HCT116 (cell line): ENCODE measurements at regions not wholly inside any gene's neighbourhood (a gene's known extent, or its start where the extent isn't known, plus 50 kb on each side); places are given as distances from the start of the nearest gene placed in this dataset.

ENCODE experiments used
- ATAC-seq: fragments of 200-7000 bp; cut with Tn5 transposase; 2 replicates; pipeline ENCODE4 v1.9.1; 2020; ENCODE audit warnings: mild to moderate bottlenecking, moderate library complexity
- BruUV-seq: library from RNA; stranded (reverse); fragments of 400-500 nt; replicated peaks from 2 replicates; lab custom pipeline; 2021; lab: Mats Ljungman, UMichigan
- CTCF ChIA-PET: fragments of 300-600 bp; sonication (Branson Sonifier 250); formaldehyde crosslinking; loops from one replicate; lab custom pipeline; 2021; ENCODE audit warnings: antibody characterized with exemption; lab: Charles Lee
- POLR2A ChIA-PET: fragments of 300-600, 350-600 bp; sonication (Branson Sonifier 250); formaldehyde crosslinking; loops from one replicate; lab custom pipeline; 2021; ENCODE audit warnings: antibody characterized with exemption; lab: Charles Lee
- RAD21 ChIA-PET, 2 experiments: fragments of 300-600 bp; sonication (Branson Sonifier 250); formaldehyde crosslinking; loops; one replicate each; lab custom pipeline; 2023; ENCODE audit warnings: low total read pairs in 2 of 2; ENCODE audit not compliant: uncharacterized antibody in 2 of 2, unreplicated experiment in 2 of 2, low non-redundant PET in 1 of 2; lab: Charles Lee
- DNase-seq: peaks from one replicate; pipeline ENCODE4 v3.0.0-alpha.2; 2010; ENCODE audit warnings: low read depth, low spot score
- H2AFZ ChIP-seq: fragments of 200-600 bp; shearing (Covaris generic), sonication (generic); 2 replicates; pipeline ENCODE4 v1.6.1; 2017; ENCODE audit warnings: low read depth, mixed run types, mixed read lengths, antibody characterized with exemption, low read length; ENCODE audit not compliant: poor library complexity, severe bottlenecking
- H3K27ac ChIP-seq: 2 replicates; pipeline ENCODE4 v1.5.1; 2012; ENCODE audit warnings: low read depth, low read length
- H3K27me3 ChIP-seq: fragments of 200-600 bp; sonication (generic); 2 replicates; pipeline ENCODE4 v1.6.1; 2016; ENCODE audit warnings: mixed run types, low read length, mixed read lengths; ENCODE audit not compliant: insufficient read depth
- H3K36me3 ChIP-seq, 2 experiments: fragments of 200-500 bp in 1 of 2; fragments of 200-600 bp in 1 of 2; sonication (Bioruptor generic) in 1 of 2; sonication (generic) in 1 of 2; 2 replicates each; pipeline versions ENCODE4 v1.5.1 to v1.6.1; 2014 to 2016; ENCODE audit warnings: low read length in 2 of 2, inconsistent platforms in 1 of 2, mixed read lengths in 1 of 2, mixed run types in 1 of 2; ENCODE audit not compliant: insufficient read depth in 2 of 2, control insufficient read depth in 1 of 2
- H3K4me1 ChIP-seq, 2 experiments: fragments of 200-600 bp in 1 of 2; sonication (generic) in 1 of 2; 2 replicates each; pipeline versions ENCODE4 v1.5.1 to v1.6.1; 2012 to 2017; ENCODE audit warnings: low read length in 2 of 2, inconsistent platforms in 1 of 2, mild to moderate bottlenecking in 1 of 2, mixed read lengths in 1 of 2, mixed run types in 1 of 2, moderate library complexity in 1 of 2; ENCODE audit not compliant: insufficient read depth in 2 of 2, control insufficient read depth in 1 of 2
- H3K4me2 ChIP-seq: fragments of 200-600 bp; sonication (generic); 2 replicates; pipeline ENCODE4 v1.6.1; 2017; ENCODE audit warnings: mixed run types, low read length, mixed read lengths
- H3K4me3 ChIP-seq, 2 experiments: fragments of 200-600 bp in 1 of 2; sonication (generic) in 1 of 2; replicated peaks in 1 of 2; 2 replicates each; pipeline ENCODE4 v1.5.1; 2011 to 2016; ENCODE audit warnings: low read length in 2 of 2, control low read depth in 1 of 2, low read depth in 1 of 2, mild to moderate bottlenecking in 1 of 2, mixed read lengths in 1 of 2, mixed run types in 1 of 2
- H3K79me2 ChIP-seq: fragments of 200-600 bp; sonication (generic); 2 replicates; pipeline ENCODE4 v1.6.1; 2017; ENCODE audit warnings: mild to moderate bottlenecking, mixed run types, low read length, moderate library complexity, mixed read lengths; ENCODE audit not compliant: insufficient read depth
- H3K9ac ChIP-seq: fragments of 200-600 bp; sonication (generic); 2 replicates; pipeline ENCODE4 v1.6.1; 2016; ENCODE audit warnings: low read length, mixed read lengths
- H3K9me2 ChIP-seq: fragments of 200-600 bp; sonication (generic), shearing (Covaris generic); 2 replicates; pipeline ENCODE4 v1.6.1; 2017; ENCODE audit warnings: mixed run types, mild to moderate bottlenecking, moderate library complexity; ENCODE audit not compliant: insufficient read depth
- H3K9me3 ChIP-seq, 2 experiments: fragments of 200-500 bp in 1 of 2; fragments of 200-600 bp in 1 of 2; sonication (Bioruptor generic) in 1 of 2; sonication (generic) in 1 of 2; 2 replicates each; pipeline ENCODE4 v1.6.1; 2014 to 2017; ENCODE audit warnings: low read length in 2 of 2, mixed read lengths in 2 of 2, inconsistent platforms in 1 of 2, low read depth in 1 of 2, mild to moderate bottlenecking in 1 of 2, mixed run types in 1 of 2, moderate library complexity in 1 of 2; ENCODE audit not compliant: control insufficient read depth in 1 of 2, insufficient read depth in 1 of 2
- H4K20me1 ChIP-seq: fragments of 200-600 bp; sonication (generic), shearing (Covaris generic); 2 replicates; pipeline ENCODE4 v1.6.1; 2017; ENCODE audit warnings: mixed run types, mild to moderate bottlenecking, moderate library complexity; ENCODE audit not compliant: insufficient read depth
- ATF3 ChIP-seq: IDR thresholded peaks from 2 replicates; pipeline ENCODE4 v1.6.1; 2012
- CBX3 ChIP-seq: IDR thresholded peaks from 2 replicates; pipeline ENCODE4 v1.6.1; 2012; ENCODE audit warnings: low read depth
- CTCF ChIP-seq, 3 experiments: fragments of 200-600 bp in 1 of 3; sonication (generic) in 1 of 3; IDR thresholded peaks in 2 of 3; conservative IDR thresholded peaks in 1 of 3; 2 replicates each; pipeline ENCODE4 v1.5.1; 2012 to 2017; ENCODE audit warnings: low read depth in 2 of 3, low read length in 2 of 3, antibody characterized with exemption in 1 of 3, borderline replicate concordance in 1 of 3, control low read depth in 1 of 3, mild to moderate bottlenecking in 1 of 3, mixed read lengths in 1 of 3, mixed run types in 1 of 3, moderate library complexity in 1 of 3; ENCODE audit not compliant: insufficient read depth in 1 of 3
- ELF1 ChIP-seq: IDR thresholded peaks from 2 replicates; pipeline ENCODE4 v1.6.1; 2012; ENCODE audit warnings: low read depth, borderline replicate concordance
- EZH2phosphoT487 ChIP-seq: fragments of 200-600 bp; IDR thresholded peaks from 2 replicates; pipeline ENCODE4 v1.6.1; 2018; ENCODE audit warnings: antibody characterized with exemption, borderline replicate concordance
- FOSL1 ChIP-seq: IDR thresholded peaks from 2 replicates; pipeline ENCODE4 v1.6.1; 2012; ENCODE audit warnings: low read depth
- JUND ChIP-seq: IDR thresholded peaks from 2 replicates; pipeline ENCODE4 v1.6.1; 2012
- MAX ChIP-seq: IDR thresholded peaks from 2 replicates; pipeline ENCODE4 v1.6.1; 2012
- POLR2A ChIP-seq: IDR thresholded peaks from 2 replicates; pipeline ENCODE4 v1.7.0; 2011; ENCODE audit warnings: borderline replicate concordance; ENCODE audit not compliant: insufficient read depth, insufficient read length; ENCODE audit errors: extremely low read depth
- POLR2AphosphoS5 ChIP-seq: IDR thresholded peaks from 2 replicates; pipeline ENCODE4 v1.6.1; 2011; ENCODE audit warnings: mild to moderate bottlenecking, low read depth, low read length, moderate library complexity
- RAD21 ChIP-seq: IDR thresholded peaks from 2 replicates; pipeline ENCODE4 v1.6.1; 2012; ENCODE audit warnings: low read depth, mild to moderate bottlenecking
- REST ChIP-seq: IDR thresholded peaks from 2 replicates; pipeline ENCODE4 v1.6.1; 2012; ENCODE audit warnings: low read depth
- SIN3A ChIP-seq: IDR thresholded peaks from 2 replicates; pipeline ENCODE4 v1.6.1; 2012; ENCODE audit warnings: low read depth
- SP1 ChIP-seq: IDR thresholded peaks from 2 replicates; pipeline ENCODE4 v1.6.1; 2012; ENCODE audit warnings: low read depth
- SRF ChIP-seq: IDR thresholded peaks from 2 replicates; pipeline ENCODE4 v1.6.1; 2012; ENCODE audit warnings: low read depth
- TCF7L2 ChIP-seq: IDR thresholded peaks from 2 replicates; pipeline ENCODE4 v1.7.0; 2011; ENCODE audit warnings: borderline replicate concordance, inconsistent platforms; ENCODE audit not compliant: insufficient read depth, insufficient read length; ENCODE audit errors: extremely low read depth
- YY1 ChIP-seq: IDR thresholded peaks from 2 replicates; pipeline ENCODE4 v1.6.1; 2011; ENCODE audit warnings: low read length, low read depth, moderate library complexity, mild to moderate bottlenecking; ENCODE audit not compliant: insufficient replicate concordance; ENCODE audit errors: extremely low read depth
- ZBTB33 ChIP-seq: IDR thresholded peaks from 2 replicates; pipeline ENCODE4 v1.6.1; 2011; ENCODE audit warnings: mild to moderate bottlenecking, low read length, moderate library complexity; ENCODE audit not compliant: insufficient replicate concordance; ENCODE audit errors: extremely low read depth
- ZFX ChIP-seq: fragments of 450-650 bp; IDR thresholded peaks from 2 replicates; pipeline ENCODE4 v1.6.1; 2017
- ZNF274 ChIP-seq: fragments of 200-500 bp; sonication (Bioruptor generic); IDR thresholded peaks from 2 replicates; pipeline ENCODE4 v1.6.1; 2014; ENCODE audit warnings: mild to moderate bottlenecking, low read depth, low read length, inconsistent platforms
- intact Hi-C: fragments of 100-400 bp; cut with micrococcal nuclease; formaldehyde crosslinking; loops from 2 replicates; pipeline ENCODE4 v1.10.0; 2022

GRCh38 chr2:53183581-53183980 is 584.0 kb upstream of the CHAC2 start:
- Histone ChIP-seq H3K9me2 (no peaks in the 10 kb centered on the region), H3K4me1 (no peaks in the 10 kb centered on the region), H3K79me2 (no peaks in the 10 kb centered on the region), H2AFZ (no peak overlapping the region), H4K20me1 (no peaks in the 10 kb centered on the region), H3K36me3 (no peaks in the 10 kb centered on the region), H3K27ac (no peak overlapping the region), H3K4me2 (no peak overlapping the region), H3K9ac (no peak overlapping the region), H3K9me3 (no peaks in the 10 kb centered on the region), H3K4me3 (no peak overlapping the region), H3K27me3 (no peaks in the 10 kb centered on the region)
- DNase-seq: no peak
- ChIA-PET CTCF (no interaction called here), RAD21 (no interaction called here), POLR2A (no interaction called here)
- intact Hi-C loops: no loop called here
- no peak for ATAC-seq
- TF ChIP-seq YY1 (no peak), POLR2A (no peak), CBX3 (no peak), POLR2AphosphoS5 (no peak), SRF (no peak), ELF1 (no peak), ZBTB33 (no peak), ATF3 (no peak), RAD21 (no peak), JUND (no peak), ZFX (no peak), EZH2phosphoT487 (no peak), CTCF (IDR thresholded peaks at IDR 0.05 in 2 of 3, conservative IDR thresholded peaks at IDR 0.05 in 1 of 3; ENCODE audit: borderline replicate concordance in 1 of 3, insufficient read depth in 1 of 3, low read depth in 2 of 3, low read length in 2 of 3) (no peak), TCF7L2 (no peak), REST (no peak), SP1 (no peak), FOSL1 (no peak), SIN3A (no peak), MAX (no peak), ZNF274 (no peak)
- no TSS peak for BruUV-seq
